ENCODE measurements at regions not wholly inside any gene's neighbourhood (a gene's known extent, or its start where the extent isn't known, plus 50 kb on each side); places are given as distances from the start of the nearest gene placed in this dataset.

DNA sequence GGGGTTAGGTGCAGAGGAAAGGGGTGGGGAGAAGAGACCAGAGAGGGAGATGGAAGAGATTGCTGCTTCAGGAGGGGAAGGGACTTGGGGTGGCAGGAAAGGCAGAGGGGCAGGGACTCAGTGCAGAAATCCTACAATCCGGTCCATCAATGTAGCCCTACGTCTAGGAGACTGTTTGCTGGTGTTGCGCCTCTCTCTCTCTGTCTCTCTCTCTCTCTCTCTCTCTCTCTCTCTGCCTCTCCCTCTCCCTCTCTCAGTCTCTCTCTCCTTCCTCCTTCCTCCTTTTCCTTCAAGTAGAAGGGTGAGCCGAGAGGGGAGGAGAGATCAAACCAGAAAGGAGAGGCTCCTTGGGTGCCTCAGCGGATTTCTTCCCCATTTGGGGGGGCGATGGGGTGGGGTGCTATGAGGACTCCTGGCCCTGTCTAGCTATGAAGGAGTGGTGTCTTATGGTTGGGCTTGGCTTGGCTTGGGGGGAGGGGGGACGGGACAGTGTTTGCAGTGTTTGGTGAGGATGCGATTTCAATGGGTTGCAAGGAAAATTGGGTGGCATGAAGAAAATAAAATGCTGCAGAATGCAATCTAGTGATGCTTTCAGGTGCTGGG is 181.2 kb downstream of the TBXT start:
- no peak for DNase-seq (ENCODE audit: low read depth in 2 of 2)

DNA sequence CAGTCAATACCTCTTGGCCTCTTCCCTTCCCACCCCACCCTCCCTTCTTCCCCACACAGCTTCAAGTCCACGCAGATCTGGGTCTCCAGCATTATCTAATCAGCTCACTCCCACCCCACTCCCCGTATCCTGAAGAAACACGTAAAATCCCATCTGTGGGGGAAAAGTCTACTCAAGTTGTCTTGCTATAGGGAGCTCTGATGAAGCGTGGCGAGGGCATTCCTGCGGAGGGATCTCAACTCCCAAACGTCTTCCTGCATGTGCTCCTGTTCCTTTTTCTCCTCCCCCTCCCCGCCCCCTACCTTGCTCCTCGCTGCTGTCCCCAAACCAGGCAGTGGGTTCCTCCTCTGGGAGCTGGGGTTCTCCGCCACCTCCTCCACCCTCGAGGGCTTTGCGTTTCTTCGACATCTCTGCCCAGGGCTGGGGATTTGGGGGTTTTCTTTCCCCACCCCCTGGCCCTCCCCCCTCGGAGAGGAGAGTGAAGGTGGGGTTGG is 181.8 kb downstream of the TBXT start:
- no peak for DNase-seq (ENCODE audit: low read depth in 2 of 2)

DNA sequence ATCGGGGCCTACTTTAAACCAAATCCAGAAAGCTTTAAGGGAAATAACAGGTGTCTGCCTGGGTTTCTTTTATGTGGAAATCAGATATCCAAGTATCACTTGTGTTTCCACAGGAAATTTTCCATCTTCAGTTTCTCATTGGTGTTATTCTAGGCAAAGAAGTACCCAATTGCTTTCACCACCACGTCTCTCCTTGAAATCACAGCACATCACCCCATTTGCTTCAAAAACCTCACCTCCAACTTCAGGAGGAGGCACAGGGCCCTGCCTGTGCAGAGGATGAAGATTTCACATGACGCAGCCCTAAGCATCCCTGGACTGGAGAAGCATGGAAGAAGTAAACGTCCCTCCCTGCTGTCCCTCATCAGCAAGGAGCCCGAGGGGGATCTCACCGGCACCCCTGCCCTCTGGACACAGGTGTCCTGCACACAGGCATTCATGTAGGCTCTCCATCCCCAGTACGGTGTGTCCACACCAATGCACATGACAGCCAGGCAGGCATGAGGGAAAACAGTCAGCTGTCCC is 182.3 kb downstream of the TBXT start:
- DNase-seq (ENCODE audit: low read depth in 2 of 2) = no peak

DNA sequence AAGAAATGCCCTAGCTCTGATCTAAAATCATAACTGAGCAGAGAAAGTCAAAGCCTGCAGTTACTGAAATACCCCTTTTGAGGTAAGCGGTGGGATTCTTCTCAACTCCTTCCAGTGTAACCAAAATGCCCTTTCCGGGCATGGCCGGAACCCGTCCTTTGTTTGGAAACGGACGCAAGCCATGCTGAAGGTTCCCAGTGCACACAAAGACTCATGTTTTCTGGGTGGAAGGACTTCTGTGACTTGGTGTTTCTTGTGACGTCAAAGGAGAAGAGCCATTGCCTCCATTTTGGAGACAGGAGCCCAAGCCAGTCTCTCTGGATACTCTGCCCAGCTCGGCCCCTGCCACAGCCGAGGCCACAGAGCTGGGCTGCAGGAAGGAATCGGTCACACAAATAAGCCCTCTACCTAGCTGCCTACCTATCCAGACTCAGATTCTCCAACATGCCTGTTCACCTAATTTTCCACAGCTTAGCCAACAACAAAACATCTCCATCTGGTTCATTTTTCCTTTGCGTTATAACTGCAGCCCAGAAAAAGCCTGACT is 182.8 kb downstream of the TBXT start:
- DNase-seq (ENCODE audit: low read depth in 2 of 2) = no peak

DNA sequence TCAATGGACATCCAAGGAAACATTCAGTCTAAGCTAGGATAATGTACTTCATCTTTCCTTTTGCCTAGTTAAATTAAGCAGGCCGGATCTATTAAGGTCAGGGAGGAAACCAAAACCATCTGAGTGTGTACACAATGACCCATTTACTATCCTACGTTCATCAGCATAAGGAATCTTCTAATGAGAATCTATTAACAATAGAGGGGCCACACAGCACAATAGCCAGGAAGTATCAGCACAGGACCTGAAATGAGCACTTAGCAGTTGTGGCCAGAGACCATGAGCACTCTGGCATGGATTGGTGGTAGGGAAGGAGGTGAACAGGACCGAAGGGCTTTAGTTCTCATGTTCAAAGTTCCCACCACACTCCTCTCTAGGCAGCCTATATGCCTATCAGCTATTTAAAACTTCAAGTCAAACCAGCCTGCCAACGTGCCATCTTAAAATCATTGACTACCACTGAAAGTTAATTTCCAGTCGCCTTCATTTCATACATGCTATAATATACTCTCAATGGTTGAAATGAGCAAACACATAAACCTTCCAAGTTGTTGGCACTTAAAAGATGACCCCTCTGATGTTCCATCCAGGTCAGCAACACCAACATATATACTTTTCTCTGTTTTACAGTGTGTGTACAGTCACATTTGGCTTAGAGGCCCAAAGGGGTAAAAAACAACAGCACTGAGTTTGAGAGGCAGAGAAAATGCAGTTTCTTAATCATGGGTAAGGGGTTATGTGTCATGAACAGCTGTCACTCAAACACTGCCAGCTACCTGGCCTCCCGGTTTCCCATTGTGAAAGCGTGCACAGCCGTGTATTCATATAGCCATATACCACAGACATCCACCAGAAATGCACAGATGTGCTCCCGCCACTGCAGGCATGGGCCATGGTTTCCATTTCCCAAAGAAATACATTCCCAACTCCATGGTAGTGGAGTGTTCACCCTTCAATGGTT is 184.3 kb downstream of the TBXT start:
- no peak for DNase-seq (ENCODE audit: low read depth in 2 of 2)

DNA sequence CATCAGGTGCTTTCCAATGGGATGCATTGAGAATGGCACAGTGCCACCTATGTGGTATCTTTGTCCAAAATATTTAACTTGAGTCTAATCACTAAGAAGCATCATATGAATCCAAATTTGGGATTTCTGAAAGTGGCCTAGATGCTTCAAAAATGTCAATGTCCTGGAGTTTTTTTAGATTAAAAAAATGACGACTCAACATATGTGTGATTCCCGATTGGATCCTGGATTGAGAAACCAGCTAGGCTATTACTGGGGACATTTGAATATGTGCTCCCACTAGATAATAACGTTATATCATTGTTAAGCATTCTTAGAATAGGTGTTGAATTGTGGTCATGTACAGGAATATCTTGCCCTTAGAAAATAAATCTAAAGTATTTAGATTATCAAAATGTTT is 189.2 kb downstream of the TBXT start:
- no peak for DNase-seq (ENCODE audit: low read depth in 2 of 2)

DNA sequence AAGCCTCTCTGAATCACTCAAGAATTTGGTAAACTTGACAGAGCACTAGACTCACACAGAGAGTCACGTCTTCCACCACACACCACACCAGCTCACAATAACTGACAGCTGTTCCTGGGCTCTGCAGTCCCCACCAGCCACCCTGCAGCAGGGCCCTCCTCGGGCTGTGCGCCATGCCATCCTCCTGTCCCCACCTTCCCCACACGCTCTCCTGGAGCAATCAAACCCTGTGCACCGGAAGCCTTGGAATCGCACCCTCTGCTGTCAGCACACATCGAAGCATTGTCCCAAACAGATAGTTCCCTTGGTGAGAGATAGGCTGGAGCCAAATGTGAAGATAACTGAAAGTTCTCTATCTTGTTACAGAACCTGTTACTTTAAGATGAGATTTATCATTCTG is 191.0 kb downstream of the TBXT start:
- no peak for DNase-seq (ENCODE audit: low read depth in 2 of 2)

DNA sequence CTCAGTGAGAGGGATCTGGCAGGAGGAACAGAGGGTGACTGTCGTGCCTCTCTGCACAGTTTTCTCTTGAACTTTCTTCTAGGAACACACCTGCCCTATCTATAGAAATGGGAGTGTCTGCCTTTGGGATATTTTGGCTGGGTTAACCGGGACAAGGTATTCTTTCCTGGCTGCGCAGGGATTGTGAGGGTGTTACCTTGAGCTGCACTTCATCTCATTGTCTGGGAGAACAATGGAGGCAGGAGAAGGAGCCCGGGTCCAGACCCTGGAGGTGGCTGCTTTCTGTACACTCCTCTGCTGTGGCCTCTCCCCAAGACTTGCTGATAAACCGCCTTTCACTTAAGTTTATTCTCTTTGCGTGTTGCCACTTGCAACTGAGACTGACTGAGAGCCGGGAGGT is 192.8 kb downstream of the TBXT start:
- DNase-seq (ENCODE audit: low read depth in 2 of 2) = no peak

DNA sequence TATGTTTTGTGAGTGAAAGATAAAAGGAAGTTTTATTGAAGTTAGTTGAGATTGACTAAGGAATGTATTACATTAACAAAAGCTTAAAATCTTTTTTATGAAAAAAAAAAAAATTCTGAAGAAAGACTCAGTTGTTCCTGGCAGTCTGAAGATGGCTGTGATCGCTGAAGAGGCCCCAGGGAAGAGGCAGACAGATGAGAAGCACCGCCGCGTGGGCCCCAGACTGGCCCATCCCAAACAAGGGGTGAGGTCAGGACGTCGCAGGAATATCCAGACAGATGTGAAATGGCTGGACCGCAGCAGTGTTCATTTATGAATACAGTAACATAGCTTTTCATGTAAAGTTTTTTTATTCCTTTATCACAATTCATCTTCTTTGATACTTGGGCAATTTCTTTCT is 194.2 kb downstream of the TBXT start:
- no peak for DNase-seq (ENCODE audit: low read depth in 2 of 2)

DNA sequence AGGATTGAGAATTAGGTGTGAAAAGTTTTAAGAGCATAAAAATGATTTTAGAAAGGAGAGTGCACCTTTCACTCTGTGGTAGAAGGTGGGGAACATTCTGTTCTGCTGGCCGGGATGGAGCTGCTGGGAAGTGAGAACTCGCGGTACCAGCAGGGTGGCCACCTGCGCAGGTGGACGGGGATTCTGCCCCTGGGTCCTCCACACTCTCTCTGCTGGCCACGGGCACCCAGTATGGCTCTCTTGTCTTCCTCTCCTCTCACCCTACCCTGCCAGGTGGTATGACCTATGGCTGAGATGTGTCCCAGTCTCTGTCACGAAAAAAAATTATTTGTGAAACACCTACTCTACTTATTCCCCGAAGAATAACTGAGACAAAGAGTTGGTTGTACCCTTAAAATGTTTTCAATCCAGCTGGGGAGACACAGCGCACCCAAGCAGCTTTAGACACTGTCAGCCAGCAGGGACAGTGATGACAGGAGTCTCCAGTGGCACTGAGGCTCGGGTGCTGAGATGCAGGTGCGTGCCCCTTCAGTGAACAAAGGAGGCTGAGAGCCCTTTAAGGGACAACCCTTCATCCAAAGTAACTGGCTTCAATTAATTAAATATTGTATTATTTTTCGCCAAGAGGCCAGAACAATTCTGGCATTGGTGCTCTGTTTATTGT is 195.4 kb downstream of the TBXT start:
- no peak for DNase-seq (ENCODE audit: low read depth in 2 of 2)

DNA sequence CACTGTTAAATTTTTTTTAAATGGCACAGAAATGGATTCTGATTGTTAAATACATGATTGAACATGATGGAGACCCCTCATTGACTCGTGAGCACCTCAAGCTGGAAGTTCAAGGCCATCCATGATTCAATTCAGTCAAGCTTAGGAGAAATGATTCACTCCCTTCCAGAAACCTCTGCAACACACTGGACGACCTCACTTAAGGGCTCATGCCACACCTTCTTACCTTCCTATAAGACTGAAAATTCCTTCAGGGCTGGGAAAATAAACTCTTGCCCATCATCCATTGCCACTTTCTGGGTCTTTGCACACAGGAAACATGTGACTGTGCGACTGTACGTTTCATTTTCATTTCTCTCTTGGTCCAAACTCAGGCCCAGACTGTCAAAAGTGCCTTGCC is 196.4 kb downstream of the TBXT start:
- no peak for DNase-seq (ENCODE audit: low read depth in 2 of 2)

DNA sequence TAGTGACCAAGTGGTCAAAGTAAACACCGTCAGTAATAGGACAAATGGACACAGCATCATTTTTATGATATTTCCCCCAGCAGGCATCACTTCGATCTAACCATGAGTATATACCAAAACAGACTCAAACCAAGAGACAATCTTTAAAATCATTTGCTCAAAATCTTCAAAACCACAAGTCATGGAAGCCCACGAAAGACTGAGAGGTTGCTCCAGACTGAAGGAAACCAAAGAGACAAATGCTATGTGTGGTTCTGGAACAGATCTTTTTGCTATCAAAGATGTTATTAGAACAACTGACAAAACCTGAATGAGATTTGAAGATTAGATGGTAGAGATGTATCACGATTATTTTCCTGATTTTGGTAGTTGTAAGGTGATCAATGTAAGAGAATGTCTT is 197.7 kb downstream of the TBXT start:
- DNase-seq (ENCODE audit: low read depth in 2 of 2) = no peak

DNA sequence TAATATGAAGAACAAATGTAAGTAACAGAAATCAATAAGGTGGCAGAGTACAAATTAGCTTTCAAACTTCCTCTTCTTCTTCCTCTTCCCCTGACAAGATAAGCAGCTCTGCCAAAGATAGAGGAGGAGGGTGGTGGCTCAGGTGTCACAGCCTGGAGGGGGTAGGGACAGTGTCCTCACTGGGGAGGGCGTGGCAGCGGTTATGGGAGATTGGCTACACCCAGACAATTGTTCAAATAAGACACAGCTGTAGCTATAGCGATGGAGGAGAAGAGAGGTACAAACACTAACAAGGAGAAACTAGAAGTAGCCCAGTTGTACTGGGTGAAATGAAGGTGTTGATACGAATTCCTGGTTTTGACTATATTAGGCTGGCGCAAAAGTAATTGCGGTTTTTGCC is 198.5 kb downstream of the TBXT start:
- DNase-seq (ENCODE audit: low read depth in 2 of 2) = no peak

DNA sequence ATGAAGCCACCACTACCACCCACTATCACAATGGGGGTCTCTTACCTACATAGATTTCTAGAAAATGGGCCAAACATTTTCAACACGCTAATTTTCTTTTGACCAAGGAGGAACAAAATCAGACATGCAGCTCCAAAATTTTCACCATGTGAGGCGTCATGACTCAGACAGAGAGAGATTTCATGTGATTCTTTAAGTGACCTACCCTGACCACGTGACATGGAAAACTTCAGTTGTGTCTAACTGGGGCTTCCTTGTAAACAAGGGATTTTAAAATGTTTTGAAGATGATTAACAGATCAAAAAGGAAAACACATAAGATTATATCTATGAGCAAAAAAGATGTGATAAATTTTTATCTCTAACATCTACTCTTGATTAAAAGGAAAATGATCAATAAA is 199.2 kb downstream of the TBXT start:
- no peak for DNase-seq (ENCODE audit: low read depth in 2 of 2)

DNA sequence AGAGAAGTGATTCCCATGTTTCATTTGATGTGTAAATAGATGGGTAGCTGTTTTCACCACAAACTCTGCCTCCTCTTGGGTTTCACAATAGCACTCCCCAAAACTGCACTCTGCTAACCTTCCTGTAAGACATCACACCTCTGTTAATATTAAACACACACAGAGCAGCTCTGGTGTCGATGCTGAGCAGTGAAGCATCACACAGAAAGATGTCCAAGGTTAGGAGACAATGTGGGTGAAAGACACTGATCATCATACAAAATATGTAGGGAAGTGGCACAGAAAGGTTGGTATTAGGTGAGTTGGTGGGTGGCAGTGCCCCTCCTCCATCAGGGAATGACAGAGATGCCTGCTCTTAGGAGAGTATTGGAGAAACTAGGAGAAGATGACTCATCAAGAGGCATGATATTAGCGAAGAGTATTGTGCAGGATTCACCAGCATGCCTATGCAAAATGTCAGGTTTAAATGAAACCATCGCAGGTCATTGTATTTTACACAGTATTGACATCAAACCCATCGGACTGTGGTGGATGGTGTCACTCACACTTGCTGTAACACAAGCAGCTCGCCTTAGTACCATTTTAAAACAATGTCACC is 199.7 kb downstream of the TBXT start:
- DNase-seq (ENCODE audit: low read depth in 2 of 2) = no peak

DNA sequence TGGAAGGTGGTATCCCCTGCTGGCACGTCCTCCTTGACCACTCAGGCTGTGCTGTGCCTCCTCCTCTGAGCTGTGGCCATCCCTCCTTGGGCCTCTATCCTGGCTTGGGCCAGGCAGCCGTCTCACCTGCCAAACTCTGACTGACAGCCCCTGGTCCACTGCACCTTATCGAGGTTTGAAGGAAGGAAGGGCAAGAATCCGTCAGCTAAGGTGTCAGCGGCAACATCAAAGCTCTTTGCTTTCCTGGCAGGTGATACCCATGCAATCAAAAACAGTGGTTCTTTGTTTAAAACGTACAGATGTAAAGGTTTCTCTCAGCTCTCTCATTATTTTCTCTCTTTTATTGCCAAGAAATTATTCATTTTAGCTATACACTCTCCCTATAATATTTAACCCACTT is 203.9 kb downstream of the TBXT start:
- no peak for DNase-seq (ENCODE audit: low read depth in 2 of 2)

DNA sequence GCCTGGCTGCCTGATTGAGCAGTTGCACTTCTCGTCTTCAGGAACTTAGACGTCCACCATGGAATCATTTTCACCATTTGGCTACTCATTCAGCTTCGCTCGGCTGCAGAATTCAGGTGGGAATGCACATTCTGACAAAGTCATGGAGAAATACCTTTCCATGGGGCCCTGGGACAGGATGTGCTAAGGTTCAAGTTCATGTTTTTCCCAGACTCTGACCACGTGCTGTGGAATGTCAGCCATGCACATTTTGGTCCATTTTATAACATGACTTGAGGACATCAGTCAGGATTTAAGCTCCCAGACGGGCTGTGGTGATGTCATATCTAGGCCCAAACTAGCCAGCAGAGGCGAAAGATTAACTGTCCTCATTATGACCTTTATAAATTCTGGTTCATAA is 205.3 kb downstream of the TBXT start:
- no peak for DNase-seq (ENCODE audit: low read depth in 2 of 2)

DNA sequence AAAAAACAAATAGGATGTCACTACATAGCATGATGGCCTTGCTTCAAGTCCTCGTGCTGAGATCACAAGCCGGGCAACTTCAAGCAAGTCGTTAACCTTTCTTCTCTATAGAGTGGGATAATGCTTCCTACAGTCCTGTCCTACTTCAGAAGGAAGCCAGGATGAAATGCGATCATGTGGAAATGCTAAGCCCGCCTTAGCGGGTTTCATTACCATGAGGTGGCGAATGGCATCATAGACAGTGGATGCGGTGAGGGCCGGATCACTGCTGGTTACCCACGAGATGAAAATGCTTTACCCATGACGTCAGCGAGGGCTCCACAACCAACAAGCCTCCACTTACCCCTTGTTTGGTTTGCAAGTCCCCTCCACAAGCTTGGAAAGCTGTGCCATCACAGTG is 206.4 kb downstream of the TBXT start:
- DNase-seq (ENCODE audit: low read depth in 2 of 2) = no peak

DNA sequence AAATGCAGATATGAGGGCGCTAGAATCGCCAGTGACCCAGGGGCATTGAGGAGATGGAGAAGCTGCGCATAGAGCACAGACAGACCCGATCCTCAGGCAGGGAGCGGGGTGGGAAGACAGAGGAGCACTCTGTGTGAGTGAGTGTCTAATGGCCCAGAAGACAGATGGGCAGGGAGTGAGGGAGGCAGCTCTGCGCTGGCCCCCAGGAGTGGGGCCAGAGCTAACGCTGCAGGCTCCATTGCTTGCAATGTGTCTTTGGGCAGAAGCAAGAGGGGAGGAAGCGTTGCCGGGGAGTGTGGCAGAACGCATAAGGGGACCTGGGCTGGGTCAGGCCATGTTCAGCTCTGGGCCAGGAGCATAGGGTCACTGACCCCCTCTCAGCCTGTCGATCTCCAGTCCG is 207.0 kb downstream of the TBXT start:
- no peak for DNase-seq (ENCODE audit: low read depth in 2 of 2)

DNA sequence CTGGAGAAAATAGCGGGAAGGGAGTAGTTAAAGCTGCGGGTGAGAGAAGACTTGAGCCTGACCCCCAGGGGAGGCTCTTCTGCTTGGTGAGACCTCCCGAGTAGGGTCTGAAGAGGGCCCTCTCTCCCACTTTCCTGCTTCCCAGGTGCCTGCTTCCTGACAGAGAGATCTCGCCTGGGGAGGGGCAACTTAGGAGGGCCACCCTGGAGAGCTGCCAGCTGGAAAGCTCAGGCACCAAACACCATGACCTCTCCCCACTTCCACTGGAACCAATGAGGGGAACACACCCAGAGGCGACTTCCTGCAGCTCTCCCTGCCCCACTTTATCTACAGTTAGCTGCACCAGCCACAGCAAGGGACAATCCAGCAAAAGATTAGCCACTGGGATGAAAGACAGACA is 208.0 kb downstream of the TBXT start:
- DNase-seq (ENCODE audit: low read depth in 2 of 2) = no peak

DNA sequence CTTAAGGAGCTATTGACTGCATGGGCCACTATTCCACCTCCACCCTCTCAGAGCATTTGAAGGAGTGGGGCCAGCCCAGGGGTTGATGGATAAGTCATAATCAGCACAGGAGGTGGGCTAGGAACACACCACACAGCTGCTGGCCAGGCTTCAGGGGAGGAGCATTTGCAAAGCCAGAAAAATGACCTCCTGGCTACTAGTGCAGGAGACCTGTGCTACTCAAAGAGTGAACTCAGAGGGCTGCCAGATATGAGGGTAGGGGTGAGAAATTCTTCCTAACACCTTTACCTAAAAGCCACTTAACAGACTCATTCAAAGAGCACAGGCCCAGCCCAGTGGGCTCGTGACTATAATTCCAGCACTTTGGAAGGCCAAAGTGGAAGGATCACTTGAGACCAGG is 210.8 kb downstream of the TBXT start:
- DNase-seq (ENCODE audit: low read depth in 2 of 2) = no peak

DNA sequence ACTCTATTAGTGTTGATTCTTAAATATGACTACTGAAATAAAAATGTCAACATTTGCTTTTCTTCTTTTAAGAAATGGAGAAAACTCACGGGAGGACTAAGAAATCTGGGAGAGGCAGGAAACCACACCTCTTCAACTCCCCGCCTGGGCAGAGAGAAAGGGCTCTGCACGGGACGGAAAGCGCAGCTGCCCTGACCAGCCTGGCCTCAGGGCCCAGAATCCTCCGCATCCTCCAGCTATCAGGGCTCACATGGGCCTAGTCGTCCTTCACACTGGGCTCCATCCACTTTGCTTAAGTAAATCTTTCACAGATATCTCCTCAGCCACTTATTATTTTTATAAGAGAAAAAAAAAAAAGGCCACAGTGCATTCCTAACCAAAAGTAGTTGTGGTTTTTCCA is 215.1 kb downstream of the TBXT start:
- DNase-seq (ENCODE audit: low read depth in 2 of 2) = no peak
